Endometrium (tissue), 2 donors: ENCODE measurements at regions not wholly inside any gene's neighbourhood (a gene's known extent, or its start where the extent isn't known, plus 50 kb on each side); places are given as distances from the start of the nearest gene placed in this dataset.

ENCODE experiments used
- FAIRE-seq: peaks from 2 replicates; lab custom pipeline; 2012; peaks lifted over from hg19 to GRCh38; lab: Jason Lieb, UNC
- donor health status: control.
- donor health status: control.

DNA sequence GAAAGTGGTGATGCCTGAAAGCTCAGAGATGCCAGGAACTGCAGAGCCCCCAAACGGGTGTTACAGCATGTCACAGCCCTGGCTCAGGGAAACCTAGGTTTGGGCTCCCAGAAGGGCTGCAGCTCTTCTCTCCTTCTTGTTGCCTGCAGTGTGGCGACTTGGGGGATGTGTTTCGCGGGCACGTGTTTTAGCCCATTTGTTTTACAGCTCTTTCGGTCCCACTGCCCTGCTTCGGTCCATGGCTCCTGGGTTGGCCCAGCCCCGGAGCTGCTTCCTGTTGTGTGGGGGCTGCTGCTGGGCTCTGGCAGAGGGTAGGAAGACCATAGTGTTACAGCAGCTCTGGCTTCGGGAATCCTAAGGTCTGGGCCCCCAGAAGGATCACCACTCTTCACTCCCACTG, 222.9 kb upstream of the RIOK2 start:
- FAIRE-seq = no peak

DNA sequence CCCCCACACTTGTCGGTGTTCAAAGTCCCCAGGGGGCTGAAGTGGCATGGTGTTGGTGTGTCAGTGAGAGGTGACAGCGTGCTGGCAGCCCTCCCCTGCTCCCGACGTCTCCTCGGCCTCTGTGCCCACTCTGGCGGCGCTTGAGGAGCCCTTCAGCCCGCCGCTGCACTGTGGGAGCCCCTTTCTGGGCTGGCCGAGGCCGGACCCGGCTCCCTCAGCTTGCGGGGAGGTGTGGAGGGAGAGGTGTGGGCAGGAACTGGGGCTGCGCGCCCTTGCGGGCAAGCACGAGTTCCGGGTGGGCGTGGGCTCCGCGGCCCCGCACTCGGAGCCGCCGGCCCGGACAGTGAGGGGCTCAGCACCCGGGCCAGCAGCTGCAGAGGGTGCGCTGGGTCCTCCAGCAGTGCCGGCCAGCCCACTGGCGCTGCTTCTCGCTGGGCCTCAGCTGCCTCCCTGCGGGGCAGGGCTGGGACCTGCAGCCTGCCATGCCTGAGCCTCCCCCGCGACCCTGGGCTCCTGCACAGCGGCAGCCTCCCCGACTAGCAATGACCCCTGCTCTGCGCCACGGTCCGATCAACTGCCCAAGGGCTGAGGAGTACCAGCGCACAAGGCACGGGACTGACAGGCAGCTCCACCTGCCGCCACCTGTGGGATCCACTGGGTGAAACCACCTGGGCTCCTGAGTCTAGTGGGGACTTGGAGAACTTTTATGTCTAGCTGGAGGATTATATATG, 224.1 kb upstream of the RIOK2 start:
- no peak for FAIRE-seq

DNA sequence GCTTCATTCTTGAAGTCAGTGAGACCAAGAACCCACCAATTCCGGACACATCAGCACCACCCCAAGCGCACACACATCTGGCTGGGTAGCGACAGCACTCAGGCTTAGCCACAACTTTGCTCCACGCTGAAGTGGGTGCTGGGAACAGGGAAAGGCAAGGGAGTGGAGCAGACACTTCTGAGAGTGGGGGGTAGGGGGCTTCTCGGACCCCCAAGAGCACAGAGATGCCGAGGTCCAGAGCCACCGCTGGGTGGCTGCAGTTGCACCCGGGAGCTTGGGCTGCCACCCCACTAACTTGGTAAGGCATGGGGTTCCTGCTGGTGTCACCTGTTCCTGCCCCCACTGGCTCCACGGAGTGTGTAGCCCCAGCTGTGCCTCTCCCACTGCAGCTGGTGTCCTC, 225.3 kb upstream of the RIOK2 start:
- no peak for FAIRE-seq

DNA sequence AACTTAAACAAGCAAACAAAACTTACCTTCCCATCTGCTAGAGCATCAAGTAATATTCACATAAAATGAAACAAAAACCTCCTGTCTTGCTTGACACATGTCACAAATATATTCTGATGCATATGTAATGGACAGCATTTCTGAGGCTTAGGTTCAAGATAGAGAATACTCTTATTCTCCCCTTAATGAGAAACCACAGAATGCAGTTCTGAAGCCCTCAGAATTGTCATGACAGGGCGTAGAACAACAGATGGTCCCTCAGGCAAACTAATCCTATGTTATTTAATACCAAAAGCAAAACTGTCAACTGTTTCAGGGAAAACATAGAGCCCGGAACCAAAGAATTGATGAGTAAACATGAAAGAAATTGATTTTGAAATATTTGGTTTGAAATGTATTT, 229.9 kb upstream of the RIOK2 start:
- FAIRE-seq = no peak

DNA sequence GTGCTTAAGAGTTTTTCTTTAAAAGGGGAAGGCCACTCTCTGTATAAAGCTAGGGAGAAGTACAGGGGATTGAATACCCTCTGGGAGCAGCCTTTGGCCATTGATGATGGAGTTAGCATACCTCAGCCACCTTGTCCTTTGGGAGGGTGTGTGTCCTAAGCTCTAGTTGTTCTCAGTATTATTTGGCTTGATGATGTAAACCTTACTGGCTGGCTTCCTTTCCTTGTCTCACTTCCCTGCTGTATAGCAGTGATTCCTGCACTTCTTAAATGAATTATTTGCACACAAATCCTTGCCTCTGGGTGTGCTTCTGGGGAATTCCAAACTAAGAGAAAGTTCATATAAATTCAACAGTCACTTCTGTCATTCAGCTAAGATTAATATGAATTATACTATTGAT, 234.9 kb upstream of the RIOK2 start:
- FAIRE-seq = no peak

DNA sequence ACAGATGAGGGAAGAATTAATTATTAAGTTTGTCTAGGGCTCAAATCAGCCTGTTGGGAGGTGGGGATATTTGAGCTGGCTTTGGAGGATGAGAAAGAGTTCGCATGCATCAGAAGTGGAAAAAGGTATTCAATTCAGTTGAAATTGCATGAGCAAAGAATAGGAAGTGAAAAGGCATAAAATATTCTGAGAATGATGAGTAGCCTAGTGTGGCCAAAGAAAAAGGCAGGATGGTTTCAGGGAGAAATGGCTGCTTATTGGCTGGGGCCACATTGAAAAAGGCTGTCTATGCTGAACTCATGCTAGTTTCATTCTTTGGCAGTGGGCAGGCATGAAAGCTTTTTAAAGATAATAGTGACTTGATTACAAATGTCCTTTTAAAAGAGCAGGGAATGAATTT, 235.4 kb upstream of the RIOK2 start:
- no peak for FAIRE-seq

DNA sequence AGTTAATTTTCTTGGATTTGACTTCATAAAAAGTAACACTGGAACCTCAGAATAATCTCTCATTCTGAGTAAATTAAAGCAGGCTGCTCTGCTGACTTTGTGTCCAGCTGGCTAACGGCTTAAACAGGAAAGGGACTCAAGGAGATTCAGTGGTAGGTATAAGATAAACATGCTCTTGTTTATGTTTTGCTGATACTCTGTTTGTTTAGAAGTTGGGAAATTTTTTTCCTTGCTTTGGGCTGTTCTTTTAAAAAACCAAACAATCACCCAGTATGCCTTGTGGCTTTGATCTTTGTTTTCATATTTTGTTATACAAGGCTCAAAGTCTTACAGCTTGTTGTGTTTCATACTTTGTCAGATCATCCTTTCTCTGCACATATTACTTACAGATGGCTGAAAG, 237.6 kb upstream of the RIOK2 start:
- peak; percentile 99 for FAIRE-seq

DNA sequence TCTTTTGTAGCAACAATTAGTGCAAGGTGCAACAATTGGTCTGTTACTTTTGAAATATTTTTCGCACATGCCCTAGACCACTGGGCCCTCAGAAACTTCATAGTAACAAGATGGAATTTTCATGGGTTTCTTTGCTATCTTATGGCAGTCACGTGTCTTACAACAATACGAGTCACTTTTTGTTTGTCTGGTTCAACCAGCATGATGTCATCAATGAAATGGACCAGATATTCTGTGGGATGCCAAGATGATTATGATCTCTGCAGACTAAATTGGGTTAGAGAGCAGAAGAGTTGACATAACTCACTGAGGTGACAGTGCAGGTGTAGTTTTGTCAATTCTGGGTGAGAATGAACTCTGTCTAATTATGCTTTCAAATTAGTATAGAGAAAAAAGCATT, 239.6 kb upstream of the RIOK2 start:
- no peak for FAIRE-seq

DNA sequence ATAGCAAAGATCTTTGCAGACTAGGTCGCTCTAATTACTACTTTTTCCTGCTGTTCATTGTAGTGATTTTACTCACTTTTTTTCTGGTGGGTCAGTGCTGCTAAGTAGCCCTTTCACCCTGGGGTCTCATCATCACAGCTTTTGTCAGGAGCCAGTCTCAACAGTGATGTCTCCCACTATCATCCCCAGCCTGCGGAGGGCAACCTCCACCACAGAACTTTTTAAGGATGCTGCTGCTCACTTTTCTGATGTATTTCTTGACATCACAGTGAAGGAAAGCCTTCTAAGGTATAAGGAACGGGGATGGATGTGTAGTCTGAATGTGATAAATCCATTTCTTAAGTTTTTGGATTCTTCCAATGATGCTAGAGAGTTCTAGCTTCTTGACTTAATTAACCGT, 242.5 kb upstream of the RIOK2 start:
- FAIRE-seq = no peak

DNA sequence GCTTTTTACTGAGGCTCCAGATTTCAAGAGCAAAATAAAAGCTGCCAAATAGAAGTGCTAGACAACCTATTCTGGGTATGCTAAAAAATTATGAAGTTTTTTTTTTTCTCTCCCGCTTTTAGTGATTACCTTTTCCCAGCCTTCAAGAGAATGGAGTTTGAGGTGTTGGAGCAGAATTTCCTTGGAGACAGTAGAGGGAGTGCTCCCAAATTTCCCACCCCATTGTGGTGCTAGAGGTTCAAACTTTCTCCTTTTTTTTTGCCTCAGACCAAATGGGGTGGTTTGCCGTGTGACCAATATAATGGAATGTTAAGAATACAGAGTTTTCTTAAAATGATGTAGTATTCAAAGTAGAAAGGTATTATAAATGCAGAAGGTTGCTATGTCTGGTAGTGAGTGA, 244.2 kb upstream of the RIOK2 start:
- FAIRE-seq = no peak

DNA sequence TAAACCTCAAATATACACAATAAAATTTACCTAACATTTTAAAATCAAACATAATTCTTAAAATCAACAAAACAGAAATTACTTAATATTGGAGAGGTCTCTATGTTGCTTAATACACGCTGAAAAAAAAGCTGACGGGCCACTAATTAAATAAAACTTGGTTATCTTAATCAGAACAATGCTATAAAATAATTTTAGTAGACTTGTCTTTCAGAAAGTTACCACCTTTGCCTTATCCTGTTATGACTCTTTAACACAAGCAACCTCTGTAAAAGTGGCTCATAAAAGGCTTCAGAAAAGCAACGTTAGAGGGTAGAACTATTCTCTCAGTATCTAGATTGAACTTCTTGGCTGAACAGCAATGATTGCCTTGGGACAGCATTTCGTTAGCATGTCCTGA, 251.0 kb upstream of the RIOK2 start:
- no peak for FAIRE-seq

DNA sequence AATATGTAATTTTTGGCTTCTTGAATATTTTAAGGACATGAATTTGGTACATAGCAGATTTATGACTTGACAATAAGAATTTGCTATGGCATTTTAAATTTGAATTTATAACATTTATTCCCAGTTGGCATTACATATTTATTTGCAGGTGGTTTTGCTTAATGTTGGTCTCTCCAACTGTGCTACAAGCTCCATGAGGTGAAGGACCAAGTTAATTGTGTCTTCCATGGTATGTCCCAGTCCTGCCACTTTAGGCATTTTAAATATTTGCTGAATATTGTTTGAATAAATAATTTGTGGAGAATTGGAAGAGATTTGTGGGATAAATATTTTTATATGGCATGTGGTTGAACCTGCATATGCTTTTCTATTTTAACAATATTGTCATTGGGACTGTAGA, 253.4 kb upstream of the RIOK2 start:
- FAIRE-seq = no peak

DNA sequence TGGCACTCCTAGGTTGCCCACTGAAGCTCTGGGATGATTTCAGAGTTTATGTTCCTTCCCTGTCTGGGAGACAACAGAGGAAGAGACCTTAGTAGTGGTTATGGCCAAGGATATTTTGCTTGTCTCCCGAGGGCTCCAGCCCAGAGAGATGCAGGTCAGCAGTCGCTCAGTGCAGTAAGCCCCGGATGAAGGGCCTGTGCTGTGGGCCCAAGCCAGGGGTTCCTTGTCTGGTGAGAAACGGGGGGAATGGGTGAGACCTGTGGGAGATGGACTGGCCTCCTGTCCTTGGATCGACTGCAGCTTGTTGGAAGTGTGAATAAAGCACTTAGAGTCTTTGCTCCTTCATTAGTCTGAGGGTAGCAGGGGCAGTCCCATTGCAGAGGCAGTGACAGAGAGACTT, 260.7 kb upstream of the RIOK2 start:
- no peak for FAIRE-seq

DNA sequence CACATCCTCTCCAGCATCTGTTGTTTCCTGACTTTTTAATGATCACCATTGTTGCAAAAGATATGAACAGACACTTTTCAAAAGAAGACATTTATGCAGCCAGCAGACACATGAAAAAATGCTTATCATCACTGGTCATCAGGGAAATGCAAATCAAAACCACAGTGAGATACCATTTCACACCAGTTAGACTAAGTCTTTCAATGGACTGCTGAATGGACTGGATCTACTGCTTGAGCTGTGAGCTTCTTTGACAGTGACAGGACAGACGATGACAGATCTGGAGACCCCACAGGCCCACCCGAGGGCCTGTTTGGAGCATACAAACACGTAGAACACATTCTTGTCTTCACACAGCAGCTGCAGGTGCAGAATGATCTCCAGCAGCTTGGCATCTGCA, 266.1 kb upstream of the RIOK2 start:
- FAIRE-seq = no peak

DNA sequence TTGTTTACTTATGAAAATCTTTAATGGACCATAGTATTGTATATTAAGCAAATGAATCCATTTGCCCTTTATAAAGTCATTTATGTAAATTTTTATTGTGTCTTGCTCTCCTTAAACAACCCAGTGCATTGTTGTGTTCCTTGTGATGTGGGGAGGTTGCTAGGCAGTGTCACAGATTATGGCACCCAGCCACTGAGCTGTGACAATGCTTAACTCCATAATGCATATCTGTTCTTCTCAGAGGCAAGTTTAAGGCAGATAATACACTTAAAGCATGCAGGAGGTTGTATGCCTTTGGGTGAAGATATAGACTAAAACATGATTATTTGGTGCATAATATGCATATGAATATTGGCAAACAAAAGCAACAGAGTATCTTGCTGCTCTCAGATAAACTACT, 269.6 kb upstream of the RIOK2 start:
- FAIRE-seq = no peak

DNA sequence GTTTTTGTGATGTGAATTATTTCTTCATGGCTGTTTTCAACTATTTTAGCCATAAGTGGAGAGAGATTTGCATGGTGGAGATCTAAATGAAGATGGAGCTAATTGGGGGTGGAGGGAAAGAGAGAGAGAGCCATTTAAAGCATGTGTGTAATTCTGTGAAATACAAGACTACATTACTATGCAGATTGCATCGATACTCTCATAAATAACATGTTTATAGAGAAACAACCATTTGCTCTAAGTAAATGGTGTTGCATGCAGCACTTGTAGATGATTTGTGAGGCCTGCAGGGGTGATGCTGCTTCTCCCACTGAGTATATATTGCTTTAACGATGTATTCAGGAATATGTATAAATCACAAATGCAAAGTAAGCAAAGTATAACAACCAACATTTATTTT, 270.2 kb upstream of the RIOK2 start:
- no peak for FAIRE-seq

DNA sequence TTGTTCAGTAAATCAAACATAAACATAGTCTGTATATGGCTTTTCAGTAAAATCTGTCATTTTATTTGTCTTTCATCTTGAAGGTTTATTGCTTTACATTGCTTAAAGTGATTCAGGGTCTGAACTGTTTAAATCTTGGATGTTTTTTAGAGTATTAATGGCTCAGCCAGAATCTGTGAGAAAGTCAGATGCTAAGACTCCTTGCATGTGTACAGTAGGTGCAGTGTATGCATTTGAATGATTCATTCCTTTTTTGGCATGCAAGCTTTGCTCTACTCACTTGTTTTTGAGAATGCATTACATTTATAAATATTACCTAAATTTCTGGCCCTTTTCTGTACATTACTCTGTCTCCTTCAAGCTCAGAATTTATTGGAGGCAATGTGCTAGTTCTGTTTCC, 271.0 kb upstream of the RIOK2 start:
- FAIRE-seq = no peak

DNA sequence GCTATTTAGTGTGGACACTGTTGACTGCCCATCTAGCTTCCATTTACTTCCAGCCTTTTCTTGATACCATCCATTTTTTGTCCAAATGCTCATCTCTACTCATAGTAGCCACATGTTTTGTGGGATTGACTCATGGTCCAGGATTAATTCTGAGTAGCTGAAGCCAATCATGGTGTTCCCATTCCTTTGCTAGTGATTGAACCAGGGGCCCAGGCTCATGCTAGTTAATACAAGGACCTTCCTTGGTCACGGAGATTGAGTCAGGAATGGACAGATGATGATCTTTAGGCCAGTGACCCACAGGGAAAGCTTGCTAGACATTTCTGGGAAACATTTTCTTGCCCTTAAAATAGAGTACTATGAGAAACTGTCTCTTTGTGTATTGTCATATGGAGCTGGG, 272.9 kb upstream of the RIOK2 start:
- no peak for FAIRE-seq

DNA sequence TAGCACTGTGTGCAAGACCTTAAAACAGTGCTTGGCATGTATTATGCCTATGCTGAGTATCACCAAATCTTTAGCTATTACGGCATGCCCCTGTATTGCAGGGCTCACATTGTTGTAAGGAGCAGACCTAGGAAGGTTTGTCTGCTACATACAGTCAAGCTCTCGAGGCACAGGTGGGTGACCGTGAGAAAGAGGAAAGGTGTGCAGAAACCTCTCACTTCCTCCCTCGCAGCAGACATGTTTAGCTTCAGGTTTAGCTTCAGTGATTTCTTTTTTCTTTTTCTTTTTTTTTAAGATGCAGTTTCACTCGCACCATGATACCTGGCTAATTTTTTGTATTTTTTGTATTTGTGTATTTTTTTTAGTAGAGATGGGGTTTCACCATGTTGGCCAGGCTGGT, 275.8 kb upstream of the RIOK2 start:
- no peak for FAIRE-seq

DNA sequence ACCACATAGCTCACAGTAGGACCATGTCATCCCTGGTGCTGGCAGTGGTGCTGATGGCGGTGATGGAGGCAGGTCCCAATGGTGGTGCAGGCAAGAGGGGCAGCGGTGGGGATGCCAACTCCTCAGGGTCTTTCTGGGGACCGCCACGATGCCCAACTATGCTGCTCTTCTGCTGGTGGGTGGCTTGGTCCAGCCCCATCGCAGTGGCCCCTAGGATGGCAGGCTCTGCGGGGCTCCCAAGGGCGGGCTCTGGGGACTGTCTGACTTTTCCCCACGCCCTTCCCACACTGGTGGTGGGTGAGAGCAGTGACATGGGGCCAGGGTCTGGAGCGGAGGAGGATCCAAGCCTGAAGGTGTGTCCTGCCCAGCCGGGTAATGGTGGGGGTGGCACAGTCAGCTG, 288.9 kb upstream of the RIOK2 start:
- no peak for FAIRE-seq

DNA sequence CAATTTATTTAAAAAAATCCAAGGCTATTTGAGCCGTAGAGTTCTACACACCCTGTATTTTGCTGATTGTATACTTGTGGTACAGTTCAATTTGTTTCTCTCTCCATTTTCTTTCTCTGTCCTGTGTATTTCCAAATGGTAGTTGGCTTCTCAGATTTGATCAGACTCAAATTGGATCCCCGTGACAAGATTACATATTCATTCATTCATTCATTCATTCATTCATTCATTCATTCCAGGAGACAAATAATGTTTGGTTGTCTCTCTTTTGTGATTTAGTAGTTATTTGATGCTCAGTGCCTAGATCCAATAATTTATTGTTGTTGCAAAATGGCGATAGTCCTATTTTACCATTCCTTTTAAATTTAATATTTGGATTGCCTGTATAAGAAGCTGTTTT, 292.8 kb upstream of the RIOK2 start:
- FAIRE-seq = no peak

DNA sequence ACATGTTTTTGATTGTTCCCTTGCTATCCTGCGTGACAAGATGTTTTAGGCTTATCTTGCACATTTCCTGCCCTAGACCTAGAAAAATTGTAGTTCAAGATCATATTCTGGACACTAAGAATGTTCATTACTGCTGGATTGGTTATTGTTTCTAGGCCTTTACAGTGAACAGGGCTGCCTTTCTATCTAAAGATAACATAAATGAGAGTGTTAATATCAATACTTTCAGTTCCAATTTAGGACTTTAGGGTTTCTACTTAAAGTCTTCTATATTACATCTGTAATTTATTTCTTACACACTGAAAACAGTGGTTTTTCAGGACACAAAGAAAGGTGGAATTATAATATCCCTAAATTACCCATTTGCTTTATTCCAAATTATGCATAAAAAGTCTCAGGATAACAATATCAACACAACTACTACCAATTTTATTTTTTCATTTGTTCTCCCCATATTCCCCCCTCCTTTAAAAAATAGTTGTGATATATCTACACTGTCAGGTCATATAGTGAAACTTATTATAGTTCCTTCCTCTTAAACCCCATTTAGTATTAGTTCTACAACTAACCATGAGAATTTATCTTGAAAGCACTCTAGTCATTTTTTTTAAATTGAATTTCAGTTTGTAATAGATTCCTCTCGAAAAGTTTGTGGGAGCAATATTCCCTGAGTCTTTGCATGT, 293.9 kb upstream of the RIOK2 start:
- no peak for FAIRE-seq

DNA sequence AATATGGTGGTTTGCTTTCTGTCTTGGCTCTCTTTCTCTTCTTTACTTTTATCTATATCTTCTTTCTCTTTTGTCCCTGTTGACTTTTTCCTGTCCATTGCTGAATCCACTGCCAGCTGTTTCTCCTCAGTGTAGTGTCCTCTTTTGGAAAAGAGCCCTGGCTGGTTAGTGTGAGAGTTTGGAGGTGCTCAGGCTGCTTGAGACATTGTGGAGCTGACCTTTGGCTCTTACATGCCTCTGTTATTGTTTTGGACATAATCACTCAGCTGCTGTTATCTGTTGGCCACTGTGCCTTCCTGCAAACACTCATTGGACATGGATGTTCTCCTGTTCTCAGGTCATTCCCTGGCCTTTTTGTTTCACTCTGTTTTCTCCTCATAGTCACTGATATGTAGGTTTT, 295.4 kb upstream of the RIOK2 start:
- FAIRE-seq = no peak

DNA sequence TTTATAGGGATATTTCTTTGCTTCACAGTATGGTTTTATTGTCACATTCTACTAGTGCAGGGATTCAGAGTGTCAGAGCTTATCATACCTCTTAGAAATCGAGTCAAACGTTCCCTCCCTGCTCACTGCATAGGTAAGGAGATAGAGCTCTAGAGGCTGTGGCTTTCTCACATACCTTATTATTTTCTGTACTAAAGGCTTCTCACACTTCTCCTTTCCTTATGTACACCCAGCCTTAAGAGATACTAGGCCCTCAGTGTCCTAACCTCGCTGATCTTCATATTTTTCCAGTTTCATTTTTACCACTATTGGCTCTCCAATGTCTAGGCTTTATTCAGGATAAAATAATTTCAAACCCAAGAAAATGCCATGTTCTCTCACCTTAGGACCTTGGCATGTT, 297.3 kb upstream of the RIOK2 start:
- FAIRE-seq = no peak
